SK-N-MC (cell line): ENCODE measurements at regions not wholly inside any gene's neighbourhood (a gene's known extent, or its start where the extent isn't known, plus 50 kb on each side); places are given as distances from the start of the nearest gene placed in this dataset.

ENCODE experiments used
- DNase-seq: peaks from one replicate; pipeline ENCODE4 v3.0.0-alpha.2; 2011; ENCODE audit warnings: low read depth, low spot score
- H3K27ac ChIP-seq: fragments of 200-600 bp; sonication (generic); 2 replicates; pipeline ENCODE4 v1.5.1; 2016; ENCODE audit warnings: mixed run types
- H3K36me3 ChIP-seq: fragments of 200-600 bp; sonication (generic); 2 replicates; pipeline ENCODE4 v1.6.1; 2017; ENCODE audit warnings: antibody characterized with exemption, low read length, mixed read lengths; ENCODE audit not compliant: insufficient read depth
- H3K4me3 ChIP-seq: fragments of 200-600 bp; sonication (generic); 2 replicates; pipeline ENCODE4 v1.5.1; 2016
- H3K9ac ChIP-seq: fragments of 200-600 bp; sonication (generic); 2 replicates; pipeline ENCODE4 v1.8.0; 2017; ENCODE audit warnings: mixed run types, mixed read lengths; ENCODE audit not compliant: insufficient read length
- H3K9me3 ChIP-seq: fragments of 200-600 bp; sonication (generic); 2 replicates; pipeline ENCODE4 v1.6.1; 2017; ENCODE audit warnings: low read depth, mild to moderate bottlenecking, antibody characterized with exemption, low read length, moderate library complexity, mixed read lengths
- EZH2 ChIP-seq: fragments of 200-600 bp; sonication (generic); IDR thresholded peaks from one replicate; pipeline ENCODE4 v1.6.1; 2017; ENCODE audit warnings: antibody characterized with exemption
- FOXP2 ChIP-seq: optimal IDR thresholded peaks from 2 replicates; pipeline ENCODE3; 2011; ENCODE audit warnings: mild to moderate bottlenecking, moderate library complexity; ENCODE audit not compliant: insufficient read depth; ENCODE audit errors: extremely low read length, control extremely low read depth
- POLR2AphosphoS5 ChIP-seq: IDR thresholded peaks from 2 replicates; pipeline ENCODE4 v1.6.1; 2012; ENCODE audit warnings: mild to moderate bottlenecking, low read depth, low read length, borderline replicate concordance

GRCh38 chr2:120851116-120851773, 115.6 kb downstream of the GLI2 start:
- no peak overlapping the region for H3K4me3 ChIP-seq
- no peak overlapping the region for H3K27ac ChIP-seq
- no peak overlapping the region for H3K9ac ChIP-seq
- TF ChIP-seq EZH2: no peak
- no peak for TF ChIP-seq FOXP2
- TF ChIP-seq POLR2AphosphoS5: no peak
- peaks cover 7% of the 10 kb centered on the region; the same call in 1 of the 2 replicates for H3K36me3 ChIP-seq
- DNase-seq: no peak
- 0 out of 2 replicates have a peak, but pooled peaks cover 5% of the 10 kb centered on the region for H3K9me3 ChIP-seq

GRCh38 chr2:120852200-120852815, 116.6 kb downstream of the GLI2 start:
- H3K9ac ChIP-seq: no peak overlapping the region
- no peak for TF ChIP-seq EZH2
- no peak for TF ChIP-seq POLR2AphosphoS5
- no peak for TF ChIP-seq FOXP2
- no peak for DNase-seq
- H3K27ac ChIP-seq: no peak overlapping the region
- no peak overlapping the region for H3K4me3 ChIP-seq
- H3K36me3 ChIP-seq: peaks cover 7% of the 10 kb centered on the region; the same call in 1 of the 2 replicates
- H3K9me3 ChIP-seq: 0 out of 2 replicates have a peak, but pooled peaks cover 5% of the 10 kb centered on the region

- no peak overlapping the region for H3K9ac ChIP-seq
- TF ChIP-seq FOXP2: no peak
- TF ChIP-seq POLR2AphosphoS5: no peak
- TF ChIP-seq EZH2: no peak
- DNase-seq: no peak
- 0 out of 2 replicates have a peak, but pooled peaks cover 5% of the 10 kb centered on the region for H3K9me3 ChIP-seq
- H3K36me3 ChIP-seq: peaks cover 6% of the 10 kb centered on the region; the same call in 1 of the 2 replicates
- H3K4me3 ChIP-seq: no peak overlapping the region
- no peak overlapping the region for H3K27ac ChIP-seq
Observed at GRCh38 chr2:120853306-120854013, 117.8 kb downstream of the GLI2 start.

GRCh38 chr2:120854014-120854620, 118.4 kb downstream of the GLI2 start:
- Histone ChIP-seq H3K4me3 (no peak overlapping the region), H3K9ac (no peak overlapping the region), H3K9me3 (0 out of 2 replicates have a peak, but pooled peaks cover 5% of the 10 kb centered on the region), H3K27ac (no peak overlapping the region), H3K36me3 (no peaks in the 10 kb centered on the region)
- no peak for DNase-seq
- no peak for TF ChIP-seq FOXP2
- no peak for TF ChIP-seq EZH2
- TF ChIP-seq POLR2AphosphoS5: no peak

GRCh38 chr2:120854766-120855530, 119.3 kb downstream of the GLI2 start:
- DNase-seq: no peak
- H3K27ac ChIP-seq: no peak overlapping the region
- no peaks in the 10 kb centered on the region for H3K36me3 ChIP-seq
- no peak for TF ChIP-seq FOXP2
- TF ChIP-seq POLR2AphosphoS5: no peak
- no peak for TF ChIP-seq EZH2
- H3K4me3 ChIP-seq: no peak overlapping the region
- no peak overlapping the region for H3K9ac ChIP-seq
- H3K9me3 ChIP-seq: no peaks in the 10 kb centered on the region

- Histone ChIP-seq H3K9ac (no peak overlapping the region), H3K27ac (no peak overlapping the region), H3K4me3 (no peak overlapping the region), H3K36me3 (no peaks in the 10 kb centered on the region), H3K9me3 (no peaks in the 10 kb centered on the region)
- TF ChIP-seq FOXP2 (no peak), POLR2AphosphoS5 (no peak), EZH2 (no peak)
- no peak for DNase-seq
Observed at GRCh38 chr2:120855855-120856405, 120.3 kb downstream of the GLI2 start.

GRCh38 chr2:120856421-120856862, 120.8 kb downstream of the GLI2 start:
- Histone ChIP-seq H3K9me3 (no peaks in the 10 kb centered on the region), H3K36me3 (no peaks in the 10 kb centered on the region), H3K27ac (no peak overlapping the region), H3K4me3 (no peak overlapping the region), H3K9ac (no peak overlapping the region)
- DNase-seq: no peak
- TF ChIP-seq POLR2AphosphoS5: no peak
- TF ChIP-seq EZH2: no peak
- no peak for TF ChIP-seq FOXP2

GRCh38 chr2:120857422-120857821, 121.8 kb downstream of the GLI2 start:
- TF ChIP-seq FOXP2 (no peak), POLR2AphosphoS5 (no peak), EZH2 (no peak)
- H3K27ac ChIP-seq: no peak overlapping the region
- no peak for DNase-seq

More at GRCh38 chr2:120857422-120857821, 121.8 kb downstream of the GLI2 start:
- Histone ChIP-seq H3K9me3 (no peaks in the 10 kb centered on the region), H3K4me3 (no peak overlapping the region), H3K36me3 (no peaks in the 10 kb centered on the region), H3K9ac (no peak overlapping the region)
